Endothelial cell of umbilical vein (primary cell): ENCODE measurements at regions not wholly inside any gene's neighbourhood (a gene's known extent, or its start where the extent isn't known, plus 50 kb on each side); places are given as distances from the start of the nearest gene placed in this dataset.
A peak's percentile ranks its signal among the peaks of the same experiment; 100 is the strongest.

Experiments used
- BruUV-seq: library from RNA; stranded (reverse); fragments of 400-500 nt; replicated peaks from 2 replicates; lab custom pipeline; 2021; lab: Mats Ljungman, UMichigan
- CTCF ChIA-PET: fragments of 300-600, 350-600 bp; sonication (Branson Sonifier 250); formaldehyde crosslinking; loops from one replicate; lab custom pipeline; 2021; ENCODE audit warnings: antibody characterized with exemption, inconsistent platforms; lab: Charles Lee
- POLR2A ChIA-PET: fragments of 300-600, 350-600 bp; sonication (Branson Sonifier 250); formaldehyde crosslinking; loops from one replicate; lab custom pipeline; 2021; ENCODE audit warnings: antibody characterized with exemption, inconsistent platforms; lab: Charles Lee
- DNase-seq: peaks from one replicate; pipeline ENCODE4 v3.0.0-alpha.2; 2011; ENCODE audit warnings: low read depth, low spot score
- FAIRE-seq: peaks from 2 replicates; lab custom pipeline; 2011; peaks lifted over from hg19 to GRCh38; lab: Jason Lieb, UNC
- H2AFZ ChIP-seq: 2 replicates; pipeline ENCODE4 v1.6.0; 2012; ENCODE audit warnings: low read depth, low read length, control low read depth, inconsistent platforms
- H3K27ac ChIP-seq: 2 replicates; pipeline ENCODE4 v1.5.1; 2011; ENCODE audit warnings: low read depth, mild to moderate bottlenecking, control low read depth, low read length, moderate library complexity; ENCODE audit not compliant: insufficient read depth
- H3K27me3 ChIP-seq, 2 experiments: 2 replicates each; pipeline versions ENCODE4 v1.6.0 to v1.6.1; 2011; ENCODE audit warnings: low read length in 2 of 2, mixed read lengths in 1 of 2; ENCODE audit not compliant: control insufficient read depth in 2 of 2, insufficient read depth in 2 of 2
- H3K36me3 ChIP-seq, 2 experiments: 2 replicates in 1 of 2; 3 replicates in 1 of 2; pipeline ENCODE4 v1.5.1; 2011; ENCODE audit warnings: low read length in 2 of 2, mild to moderate bottlenecking in 1 of 2, moderate library complexity in 1 of 2; ENCODE audit not compliant: control insufficient read depth in 2 of 2, insufficient read depth in 2 of 2; ENCODE audit errors: extremely low read depth in 1 of 2
- H3K4me1 ChIP-seq: 3 replicates; pipeline ENCODE4 v1.5.1; 2011; ENCODE audit warnings: mild to moderate bottlenecking, low read length; ENCODE audit not compliant: control insufficient read depth, insufficient read depth; ENCODE audit errors: extremely low read depth
- H3K4me2 ChIP-seq: 2 replicates; pipeline ENCODE4 v1.6.1; 2011; ENCODE audit warnings: low read length, control low read depth, mixed read lengths; ENCODE audit not compliant: insufficient read depth
- H3K4me3 ChIP-seq, 3 experiments: fragments of 200-600 bp in 1 of 3; sonication (generic), shearing (Covaris generic) in 1 of 3; replicated peaks in 1 of 3; 2 replicates each; pipeline ENCODE4 v1.5.1; 2011 to 2016; ENCODE audit warnings: control low read depth in 3 of 3, low read length in 3 of 3, mild to moderate bottlenecking in 2 of 3, inconsistent platforms in 1 of 3, low read depth in 1 of 3, moderate library complexity in 1 of 3; ENCODE audit not compliant: insufficient read depth in 1 of 3
- H3K79me2 ChIP-seq: 2 replicates; pipeline ENCODE4 v1.6.0; 2012; ENCODE audit warnings: low read length, inconsistent platforms; ENCODE audit not compliant: control insufficient read depth, insufficient read depth
- H3K9ac ChIP-seq: replicated peaks from 2 replicates; pipeline ENCODE3; 2011; ENCODE audit warnings: low read length, control low read depth; ENCODE audit not compliant: insufficient read depth; ENCODE audit errors: extremely low read depth
- H3K9me1 ChIP-seq: replicated peaks from 3 replicates; pipeline ENCODE4 v1.6.0; 2011; ENCODE audit warnings: mild to moderate bottlenecking, low read length; ENCODE audit not compliant: control insufficient read depth, insufficient read depth; ENCODE audit errors: extremely low read depth
- H3K9me3 ChIP-seq: replicated peaks from 2 replicates; pipeline ENCODE4 v1.5.1; 2012; ENCODE audit warnings: low read length, inconsistent platforms; ENCODE audit not compliant: control insufficient read depth, insufficient read depth
- H4K20me1 ChIP-seq: replicated peaks from 2 replicates; pipeline ENCODE3; 2011; ENCODE audit warnings: mild to moderate bottlenecking, low read length; ENCODE audit not compliant: control insufficient read depth, insufficient read depth; ENCODE audit errors: extremely low read depth
- CTCF ChIP-seq, 2 donors: IDR thresholded peaks; 1 replicate in 1 of 2; 2 replicates in 1 of 2; pipeline ENCODE4 v1.5.1; 2011; ENCODE audit warnings: low read length in 2 of 2, mild to moderate bottlenecking in 2 of 2, moderate library complexity in 2 of 2, control low read depth in 1 of 2, inconsistent platforms in 1 of 2, low read depth in 1 of 2; ENCODE audit not compliant: insufficient read depth in 1 of 2; ENCODE audit errors: extremely low read depth in 1 of 2
- EZH2 ChIP-seq: IDR thresholded peaks from 2 replicates; pipeline ENCODE4 v1.6.1; 2012; ENCODE audit warnings: borderline replicate concordance, low read depth, mild to moderate bottlenecking, moderate library complexity, low read length, inconsistent platforms; ENCODE audit not compliant: severe bottlenecking
- FOS ChIP-seq: IDR thresholded peaks from 2 replicates; pipeline ENCODE4 v1.6.1; 2011; ENCODE audit warnings: mild to moderate bottlenecking, low read length, moderate library complexity, borderline replicate concordance; ENCODE audit not compliant: insufficient read depth
- GATA2 ChIP-seq: IDR thresholded peaks from 2 replicates; pipeline ENCODE4 v1.7.0; 2011; ENCODE audit warnings: low read depth, mild to moderate bottlenecking, moderate library complexity, mixed read lengths, low read length; ENCODE audit not compliant: insufficient read length, insufficient read depth
- JUN ChIP-seq: IDR thresholded peaks from 2 replicates; pipeline ENCODE4 v1.6.1; 2011; ENCODE audit warnings: borderline replicate concordance, low read depth; ENCODE audit not compliant: insufficient read length, insufficient read depth
- MAX ChIP-seq: IDR thresholded peaks from 2 replicates; pipeline ENCODE4 v1.6.1; 2011; ENCODE audit not compliant: insufficient read depth, insufficient read length
- MYC ChIP-seq: IDR thresholded peaks from one replicate; pipeline ENCODE4 v1.6.1; 2011; ENCODE audit warnings: mild to moderate bottlenecking, low read depth, low read length
- POLR2A ChIP-seq: IDR thresholded peaks from 2 replicates; pipeline ENCODE4 v1.6.1; 2012; ENCODE audit warnings: low read depth, mild to moderate bottlenecking, control low read depth, low read length
- POLR2AphosphoS5 ChIP-seq: IDR thresholded peaks from 2 replicates; pipeline ENCODE4 v1.6.1; 2012; ENCODE audit warnings: low read depth, mild to moderate bottlenecking, control low read depth, low read length, moderate library complexity; ENCODE audit not compliant: insufficient read depth
- dilution Hi-C: fragments of 300-500 bp; cut with MboI; formaldehyde crosslinking; loops from one replicate; pipeline ENCODE4 v1.15.0; 2019; ENCODE audit warnings: low sequenced_read_pairs; ENCODE audit not compliant: extremely low pct_ligation_motif_present
- intact Hi-C: fragments of 100-400 bp; cut with micrococcal nuclease; formaldehyde crosslinking; loops from one replicate; pipeline ENCODE4 v1.10.0; 2022

- ChIA-PET POLR2A (no interaction called here), CTCF (no interaction called here)
- FAIRE-seq (no peak), DNase-seq (no peak)
- H3K4me1 ChIP-seq: no peaks in the 10 kb centered on the region
- H3K9me3 ChIP-seq: no peaks in the 10 kb centered on the region
- no peaks in the 10 kb centered on the region for H3K36me3 ChIP-seq
- dilution Hi-C loops: no loop called here
- H3K4me3 ChIP-seq: no peak overlapping the region
- H3K27ac ChIP-seq: no peak overlapping the region
- intact Hi-C loops: no loop called here
- H3K79me2 ChIP-seq: no peaks in the 10 kb centered on the region
- no peak overlapping the region for H3K9ac ChIP-seq
- BruUV-seq: no TSS peak
- H4K20me1 ChIP-seq: no peaks in the 10 kb centered on the region
- H2AFZ ChIP-seq: no peak overlapping the region
- H3K27me3 ChIP-seq: no peaks in the 10 kb centered on the region
- H3K4me2 ChIP-seq: no peak overlapping the region
- no peak for TF ChIP-seq MYC
- TF ChIP-seq POLR2A: no peak
- TF ChIP-seq FOS: no peak
- TF ChIP-seq CTCF (IDR thresholded peaks at IDR 0.05; ENCODE audit: extremely low read depth in 1 of 2, insufficient read depth in 1 of 2, low read depth in 1 of 2, low read length in 2 of 2): no peak
- TF ChIP-seq MAX: no peak
- no peaks in the 10 kb centered on the region for H3K9me1 ChIP-seq
Observed at GRCh38 chrX:54615109-54615508, 85.1 kb downstream of the GNL3L start.

- no peak overlapping the region for H3K27ac ChIP-seq
- dilution Hi-C loops (no loop called here), intact Hi-C loops (loop anchor here (10.0 kb wide), 1 partner anchor 691 kb away; no protein-coding TSS in a partner anchor)
- DNase-seq (peak; percentile 0), FAIRE-seq (no peak)
- no peak overlapping the region for H3K4me2 ChIP-seq
- H3K27me3 ChIP-seq: no peaks in the 10 kb centered on the region
- CTCF ChIA-PET: no interaction called here
- H3K79me2 ChIP-seq: no peaks in the 10 kb centered on the region
- TF ChIP-seq JUN: no peak
- no peak for TF ChIP-seq FOS
- TF ChIP-seq MAX: no peak
- no peak for TF ChIP-seq POLR2A
- no peak for TF ChIP-seq GATA2
- TF ChIP-seq MYC: no peak
- TF ChIP-seq POLR2AphosphoS5: no peak
- TF ChIP-seq CTCF (IDR thresholded peaks at IDR 0.05; ENCODE audit: extremely low read depth in 1 of 2, insufficient read depth in 1 of 2, low read depth in 1 of 2, low read length in 2 of 2): no peak
- no peak for TF ChIP-seq EZH2
- H3K4me3 ChIP-seq: no peak overlapping the region
- H3K36me3 ChIP-seq: no peaks in the 10 kb centered on the region
- H3K9me1 ChIP-seq: no peaks in the 10 kb centered on the region
- H3K9ac ChIP-seq: no peak overlapping the region
- no peaks in the 10 kb centered on the region for H3K4me1 ChIP-seq
- H2AFZ ChIP-seq: no peak overlapping the region
- BruUV-seq: no TSS peak
- H3K9me3 ChIP-seq: no peaks in the 10 kb centered on the region
- POLR2A ChIA-PET: no interaction called here
- H4K20me1 ChIP-seq: no peaks in the 10 kb centered on the region
Observed at GRCh38 chrX:54633641-54634040, 103.6 kb downstream of the GNL3L start.
